Psoas muscle (tissue), 7 donors: ENCODE measurements at regions not wholly inside any gene's neighbourhood (a gene's known extent, or its start where the extent isn't known, plus 50 kb on each side); places are given as distances from the start of the nearest gene placed in this dataset.

Experiments
- ATAC-seq, 4 donors: fragments of 200-7000 bp; cut with Tn5 transposase; one replicate each; pipeline ENCODE4 v1.9.1; 2020; ENCODE audit warnings: moderate library complexity in 3 of 4, mild to moderate bottlenecking in 2 of 4
- DNase-seq, 2 donors: peaks; one replicate each; pipeline ENCODE4 v3.0.0-alpha.2; 2020
- H3K27ac ChIP-seq: fragments of 200-600 bp; one replicate; pipeline ENCODE4 v1.8.0; 2022
- H3K27me3 ChIP-seq, 3 donors: fragments of 200-600 bp in 1 of 3; one replicate each; pipeline versions ENCODE4 v1.6.1 to v1.8.0; 2013 to 2022; ENCODE audit warnings: low read length in 2 of 3, mild to moderate bottlenecking in 2 of 3, moderate library complexity in 1 of 3; ENCODE audit not compliant: insufficient read depth in 3 of 3
- H3K36me3 ChIP-seq, 2 donors: fragments of 200-600 bp in 1 of 2; one replicate each; pipeline versions ENCODE4 v1.6.1 to v1.8.0; 2013 to 2022; ENCODE audit warnings: low read depth in 1 of 2, mild to moderate bottlenecking in 1 of 2, moderate library complexity in 1 of 2; ENCODE audit not compliant: insufficient read depth in 1 of 2
- H3K4me1 ChIP-seq: fragments of 200-600 bp; one replicate; pipeline ENCODE4 v1.8.0; 2022
- H3K4me3 ChIP-seq: fragments of 200-600 bp; one replicate; pipeline ENCODE4 v1.8.0; 2022; ENCODE audit warnings: mild to moderate bottlenecking
- H3K9me3 ChIP-seq: fragments of 200-600 bp; one replicate; pipeline ENCODE4 v1.8.0; 2022
- CTCF ChIP-seq: fragments of 200-600 bp; IDR thresholded peaks from one replicate; pipeline ENCODE4 v1.8.0; 2022; ENCODE audit warnings: antibody characterized with exemption
- WGBS, 3 donors: extraction: QIAGEN DNeasy Blood & Tissue Kit; methylation state at CpG; one replicate each; pipeline versions ENCODE4 v1.1.6 to v1.1.7; 2013; 5-methylcytosine and 5-hydroxymethylcytosine counted together
- intact Hi-C, 2 donors: fragments of 100-400 bp; cut with DNase I; formaldehyde crosslinking; loops; one replicate each; pipeline versions ENCODE4 v1.11.0 to v1.14.2; 2022
- donor health status: healthy with polysubstance abuse.
- donor health status: DM: no; HTN: no; CAD: no; lungs with moderate emphysema.
- donor health status: Bipolar disorder and iron deficiency.
- donor health status: healthy.
- donor health status: DM: yes; HTN: yes; CAD: no.
- donor health status: DM: no; HTN: no; CAD: no.
- donor health status: DM: yes; HTN: yes; CAD: no.

DNA sequence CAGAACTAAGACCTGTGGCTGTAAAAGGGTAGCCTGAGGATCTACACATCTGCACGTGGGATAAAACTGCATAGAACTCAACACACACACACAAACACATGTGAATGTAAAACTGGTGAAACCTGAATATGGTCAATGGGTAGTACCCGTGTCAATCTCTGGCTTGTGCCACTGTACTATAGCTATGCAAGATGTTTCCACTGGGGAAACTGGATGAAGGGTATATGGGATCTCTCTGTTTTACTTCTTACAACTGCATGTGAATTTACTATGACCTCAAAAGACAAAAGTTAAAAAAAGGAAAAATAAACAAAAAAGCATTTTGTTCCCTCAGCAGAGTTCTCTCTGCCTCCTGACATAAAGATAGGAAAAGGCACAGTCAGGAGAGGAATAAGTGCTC, 143.3 kb upstream of the LHX1 start:
- TF ChIP-seq CTCF: no peak
- H3K27me3 ChIP-seq: peaks cover 0 to 29% (median 8%) of the 10 kb centered on the region in 3 donors
- no peak for DNase-seq
- no peak overlapping the region for H3K4me3 ChIP-seq
- no peaks in the 10 kb centered on the region for H3K36me3 ChIP-seq
- ATAC-seq: no peak
- H3K27ac ChIP-seq: no peak overlapping the region
- intact Hi-C loops: no loop called here
- 65 to 72% (median 71%) methylated on average over 2 of the region's 2 CpGs for WGBS, 3 donors
- no peaks in the 10 kb centered on the region for H3K4me1 ChIP-seq
- no peaks in the 10 kb centered on the region for H3K9me3 ChIP-seq

GRCh38 chr17:36807496-36808179, 129.6 kb upstream of the LHX1 start:
- 13 to 15% (median 15%) methylated on average over 35 of the region's 35 CpGs for WGBS, 3 donors
- no peak for TF ChIP-seq CTCF
- Histone ChIP-seq H3K27ac (no peak overlapping the region), H3K4me1 (no peaks in the 10 kb centered on the region), H3K27me3 (peaks cover 15 to 77% (median 20%) of the 10 kb centered on the region in 3 donors), H3K9me3 (no peaks in the 10 kb centered on the region), H3K4me3 (no peak overlapping the region), H3K36me3 (no peaks in the 10 kb centered on the region)
- DNase-seq (no peak), ATAC-seq (no peak)
- intact Hi-C loops: no loop called here

DNA sequence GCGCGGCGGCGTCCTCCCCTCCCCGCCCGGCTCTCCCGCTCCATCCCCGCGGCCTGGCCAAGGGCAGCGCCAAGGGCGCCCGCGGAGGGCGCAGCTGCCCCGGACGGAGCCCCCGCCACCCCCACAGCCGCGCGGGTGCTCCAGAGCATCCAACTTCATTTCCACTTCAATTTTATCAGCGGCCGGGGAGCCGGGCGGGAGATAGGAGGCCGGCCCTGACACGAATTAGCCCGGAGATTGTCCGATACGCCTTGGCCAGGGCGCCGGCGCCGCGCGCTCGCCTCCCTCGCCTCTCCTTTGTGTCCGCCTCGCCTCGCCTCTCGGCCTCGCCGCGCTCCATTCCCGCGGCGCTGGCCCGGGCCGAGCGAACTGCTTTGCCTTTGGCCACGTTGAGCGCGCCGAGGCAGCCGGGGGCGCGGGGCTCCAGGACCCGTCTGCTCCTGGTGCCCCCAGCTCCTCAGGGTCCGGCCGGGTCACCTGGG, 129.1 kb upstream of the LHX1 start:
- Histone ChIP-seq H3K27ac (no peak overlapping the region), H3K4me1 (no peaks in the 10 kb centered on the region), H3K27me3 (peaks cover 15 to 83% (median 25%) of the 10 kb centered on the region in 3 donors), H3K9me3 (no peaks in the 10 kb centered on the region), H3K4me3 (no peak overlapping the region), H3K36me3 (no peaks in the 10 kb centered on the region)
- ATAC-seq: no peak
- intact Hi-C loops: no loop called here
- DNase-seq: no peak
- 1 to 2% (median 2%) methylated on average over 43 to 60 of the region's 60 CpGs for WGBS, 3 donors
- TF ChIP-seq CTCF: no peak

GRCh38 chr17:36812762-36813161, 124.5 kb upstream of the LHX1 start:
- ATAC-seq: no peak
- no peak for TF ChIP-seq CTCF
- H3K9me3 ChIP-seq: no peaks in the 10 kb centered on the region

DNA sequence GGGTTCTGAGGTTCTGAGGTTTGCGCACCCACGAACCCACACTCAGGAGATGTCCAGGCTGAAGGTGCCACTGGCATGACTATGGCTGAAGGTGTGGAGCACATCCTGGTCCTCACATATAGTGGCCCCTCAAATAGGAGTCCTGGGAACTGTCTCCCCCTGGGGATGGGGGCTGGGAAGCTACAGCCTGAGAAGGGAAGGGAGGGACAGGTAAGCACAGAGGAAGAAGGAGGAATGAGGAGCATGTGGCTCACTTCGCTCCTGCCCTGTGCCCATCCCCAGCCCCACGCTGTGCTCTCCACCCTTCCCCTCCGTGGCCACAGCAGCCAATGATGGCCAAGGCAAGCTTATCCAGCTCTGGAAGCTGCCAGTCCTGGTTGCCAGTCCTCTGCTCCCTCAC, 123.9 kb upstream of the LHX1 start:
- WGBS, 3 donors: 46 to 52% (median 51%) methylated on average over 5 of the region's 5 CpGs
- no peak overlapping the region for H3K27ac ChIP-seq
- no peak overlapping the region for H3K4me3 ChIP-seq
- no peak for TF ChIP-seq CTCF
- intact Hi-C loops: no loop called here
- H3K27me3 ChIP-seq: peaks cover 4 to 69% (median 31%) of the 10 kb centered on the region in 3 donors
- DNase-seq (no peak), ATAC-seq (no peak)
- no peaks in the 10 kb centered on the region for H3K36me3 ChIP-seq
- H3K9me3 ChIP-seq: no peaks in the 10 kb centered on the region
- no peaks in the 10 kb centered on the region for H3K4me1 ChIP-seq

More at GRCh38 chr17:36812762-36813161, 124.5 kb upstream of the LHX1 start:
- WGBS, 3 donors: 2 to 8% (median 3%) methylated on average over 9 of the region's 9 CpGs
- no peaks in the 10 kb centered on the region for H3K4me1 ChIP-seq
- DNase-seq: no peak
- H3K27ac ChIP-seq: no peak overlapping the region
- intact Hi-C loops: no loop called here
- H3K27me3 ChIP-seq: peaks cover 8 to 69% (median 36%) of the 10 kb centered on the region in 3 donors
- no peaks in the 10 kb centered on the region for H3K36me3 ChIP-seq
- H3K4me3 ChIP-seq: no peak overlapping the region
